ENCODE measurements at regions not wholly inside any gene's neighbourhood (a gene's known extent, or its start where the extent isn't known, plus 50 kb on each side); places are given as distances from the start of the nearest gene placed in this dataset.

DNA sequence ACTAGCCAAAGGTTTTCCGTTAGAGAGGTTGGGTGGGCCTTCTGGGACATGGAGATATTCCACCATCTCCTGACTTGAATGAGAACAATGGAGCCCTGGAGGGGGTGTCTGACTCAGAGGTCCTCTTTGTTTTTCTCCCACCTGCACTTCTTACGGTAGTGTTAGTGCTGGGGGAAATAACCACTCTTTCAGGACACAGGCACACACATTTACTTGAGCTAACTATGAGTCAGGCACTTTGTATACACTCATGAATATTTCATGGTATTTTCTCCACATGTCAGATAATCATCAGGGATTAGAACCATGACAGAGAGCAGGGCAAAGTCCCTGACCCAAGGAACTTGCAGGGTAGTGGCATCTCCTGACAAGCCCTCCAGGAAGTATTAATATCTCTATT lies 439.1 kb downstream of the TSN start:
- TF ChIP-seq, protein P1, sequence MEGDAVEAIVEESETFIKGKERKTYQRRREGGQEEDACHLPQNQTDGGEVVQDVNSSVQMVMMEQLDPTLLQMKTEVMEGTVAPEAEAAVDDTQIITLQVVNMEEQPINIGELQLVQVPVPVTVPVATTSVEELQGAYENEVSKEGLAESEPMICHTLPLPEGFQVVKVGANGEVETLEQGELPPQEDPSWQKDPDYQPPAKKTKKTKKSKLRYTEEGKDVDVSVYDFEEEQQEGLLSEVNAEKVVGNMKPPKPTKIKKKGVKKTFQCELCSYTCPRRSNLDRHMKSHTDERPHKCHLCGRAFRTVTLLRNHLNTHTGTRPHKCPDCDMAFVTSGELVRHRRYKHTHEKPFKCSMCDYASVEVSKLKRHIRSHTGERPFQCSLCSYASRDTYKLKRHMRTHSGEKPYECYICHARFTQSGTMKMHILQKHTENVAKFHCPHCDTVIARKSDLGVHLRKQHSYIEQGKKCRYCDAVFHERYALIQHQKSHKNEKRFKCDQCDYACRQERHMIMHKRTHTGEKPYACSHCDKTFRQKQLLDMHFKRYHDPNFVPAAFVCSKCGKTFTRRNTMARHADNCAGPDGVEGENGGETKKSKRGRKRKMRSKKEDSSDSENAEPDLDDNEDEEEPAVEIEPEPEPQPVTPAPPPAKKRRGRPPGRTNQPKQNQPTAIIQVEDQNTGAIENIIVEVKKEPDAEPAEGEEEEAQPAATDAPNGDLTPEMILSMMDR (IDR thresholded peaks at IDR 0.05; ENCODE audit: low read depth, low read length, poor library complexity, severe bottlenecking), result no peak
- TF ChIP-seq EZH2phosphoT487 (IDR thresholded peaks at IDR 0.05; ENCODE audit: borderline replicate concordance, low read length), result no peak
